ENCODE measurements at regions not wholly inside any gene's neighbourhood (a gene's known extent, or its start where the extent isn't known, plus 50 kb on each side); places are given as distances from the start of the nearest gene placed in this dataset.
"Not testable (repeated sequence)": the region's sequence is repeated elsewhere in the genome, so short reads cannot be mapped to it uniquely, and the experiment has no call there.

- 25% methylated on average over 1 of the region's 1 CpG for WGBS
- ATAC-seq (no peak), DNase-seq (no peak)
- Histone ChIP-seq H3K4me3 (ENCODE audit: low read length) (no peak overlapping the region), H3K9me3 (ENCODE audit: control insufficient read depth, low read length) (peaks cover 2% of the 10 kb centered on the region), H3K4me1 (ENCODE audit: control insufficient read depth, insufficient read depth, low read length) (no peaks in the 10 kb centered on the region), H3K27me3 (ENCODE audit: control insufficient read depth, insufficient read depth) (no peaks in the 10 kb centered on the region), H3K27ac (ENCODE audit: low read length) (no peak overlapping the region)
- intact Hi-C loops (cut with DNase I) = no loop called here
These were observed 299.4 kb downstream of the DNAJB9 start for GRCh38 chr7:108869070-108869469.

GRCh38 chr7:108875139-108875538, 305.5 kb downstream of the DNAJB9 start:
- Histone ChIP-seq H3K27me3 (ENCODE audit: control insufficient read depth, insufficient read depth) (no peaks in the 10 kb centered on the region), H3K4me3 (ENCODE audit: low read length) (no peak overlapping the region), H3K9me3 (ENCODE audit: control insufficient read depth, low read length) (peaks cover 2% of the 10 kb centered on the region), H3K27ac (ENCODE audit: low read length) (no peak overlapping the region), H3K4me1 (ENCODE audit: control insufficient read depth, insufficient read depth, low read length) (no peaks in the 10 kb centered on the region)
- ATAC-seq (no peak), DNase-seq (no peak)
- intact Hi-C loops (cut with DNase I) = no loop called here
- 58% methylated on average over 4 of the region's 4 CpGs for WGBS

GRCh38 chr7:108890862-108891261, 321.2 kb downstream of the DNAJB9 start:
- DNase-seq (no peak), ATAC-seq (no peak)
- no peak overlapping the region for H3K27ac ChIP-seq (ENCODE audit: low read length)
- no peaks in the 10 kb centered on the region for H3K9me3 ChIP-seq (ENCODE audit: control insufficient read depth, low read length)
- no peaks in the 10 kb centered on the region for H3K4me1 ChIP-seq (ENCODE audit: control insufficient read depth, insufficient read depth, low read length)
- no peak overlapping the region for H3K4me3 ChIP-seq (ENCODE audit: low read length)
- 72% methylated on average over 2 of the region's 2 CpGs for WGBS
- intact Hi-C loops (cut with DNase I) = no loop called here
- H3K27me3 ChIP-seq (ENCODE audit: control insufficient read depth, insufficient read depth) = no peaks in the 10 kb centered on the region

DNA sequence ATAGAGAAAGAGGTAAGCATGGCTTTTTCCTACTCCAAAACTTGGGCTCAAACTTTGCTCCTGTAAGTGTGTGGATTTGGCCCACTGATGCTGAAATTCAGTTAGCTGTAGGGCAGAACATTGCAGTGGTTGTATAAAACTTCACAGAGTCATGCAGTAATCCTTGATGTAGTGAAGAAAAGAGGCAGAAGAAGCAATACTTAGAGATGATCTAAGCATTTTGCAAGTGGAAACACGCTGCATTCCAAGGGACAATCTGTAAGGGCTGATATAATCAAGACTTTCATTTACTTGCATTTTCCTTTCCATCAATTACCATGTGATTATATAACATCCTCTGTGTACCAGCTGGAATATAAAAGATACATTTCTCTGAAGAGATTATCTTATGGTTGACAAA, 338.8 kb downstream of the DNAJB9 start:
- intact Hi-C loops (cut with DNase I) = no loop called here
- no peak for ATAC-seq
- 58% methylated on average over 1 of the region's 1 CpG for WGBS

GRCh38 chr7:108911016-108911415, 341.3 kb downstream of the DNAJB9 start:
- no peak overlapping the region for H3K27ac ChIP-seq (ENCODE audit: low read length)
- ATAC-seq = no peak
- H3K4me3 ChIP-seq (ENCODE audit: low read length) = no peak overlapping the region
- intact Hi-C loops (cut with DNase I) = no loop called here
- no peaks in the 10 kb centered on the region for H3K9me3 ChIP-seq (ENCODE audit: control insufficient read depth, low read length)
- no peak for DNase-seq
- no peaks in the 10 kb centered on the region for H3K4me1 ChIP-seq (ENCODE audit: control insufficient read depth, insufficient read depth, low read length)
- H3K27me3 ChIP-seq (ENCODE audit: control insufficient read depth, insufficient read depth) = no peaks in the 10 kb centered on the region
- 94% methylated on average over 1 of the region's 1 CpG for WGBS

More for the DNA sequence above, 338.8 kb downstream of the DNAJB9 start:
- H3K27ac ChIP-seq (ENCODE audit: low read length) = no peak overlapping the region
- no peak overlapping the region for H3K4me3 ChIP-seq (ENCODE audit: low read length)
- H3K9me3 ChIP-seq (ENCODE audit: control insufficient read depth, low read length) = no peaks in the 10 kb centered on the region
- H3K4me1 ChIP-seq (ENCODE audit: control insufficient read depth, insufficient read depth, low read length) = no peaks in the 10 kb centered on the region
- DNase-seq = no peak
- H3K27me3 ChIP-seq (ENCODE audit: control insufficient read depth, insufficient read depth) = no peaks in the 10 kb centered on the region

- H3K27me3 ChIP-seq (ENCODE audit: control insufficient read depth, insufficient read depth) = no peaks in the 10 kb centered on the region
- intact Hi-C loops (cut with DNase I) = no loop called here
- no peaks in the 10 kb centered on the region for H3K9me3 ChIP-seq (ENCODE audit: control insufficient read depth, low read length)
- no peak overlapping the region for H3K4me3 ChIP-seq (ENCODE audit: low read length)
- no peak overlapping the region for H3K27ac ChIP-seq (ENCODE audit: low read length)
- DNase-seq (no peak), ATAC-seq (no peak)
- 70% methylated on average over 1 of the region's 1 CpG for WGBS
- H3K4me1 ChIP-seq (ENCODE audit: control insufficient read depth, insufficient read depth, low read length) = no peaks in the 10 kb centered on the region
These were observed 350.8 kb downstream of the DNAJB9 start for GRCh38 chr7:108920490-108920889.

GRCh38 chr7:108943048-108943447, 373.4 kb downstream of the DNAJB9 start:
- intact Hi-C loops (cut with DNase I); ATAC-seq; H3K9me3 ChIP-seq (ENCODE audit: control insufficient read depth, low read length); H3K27ac ChIP-seq (ENCODE audit: low read length); H3K4me3 ChIP-seq (ENCODE audit: low read length); H3K27me3 ChIP-seq (ENCODE audit: control insufficient read depth, insufficient read depth); H3K4me1 ChIP-seq (ENCODE audit: control insufficient read depth, insufficient read depth, low read length): not testable (repeated sequence)
- peak in 1 of 3 donors; percentile 7 for DNase-seq
- 91% methylated on average over 14 of the region's 14 CpGs for WGBS

DNA sequence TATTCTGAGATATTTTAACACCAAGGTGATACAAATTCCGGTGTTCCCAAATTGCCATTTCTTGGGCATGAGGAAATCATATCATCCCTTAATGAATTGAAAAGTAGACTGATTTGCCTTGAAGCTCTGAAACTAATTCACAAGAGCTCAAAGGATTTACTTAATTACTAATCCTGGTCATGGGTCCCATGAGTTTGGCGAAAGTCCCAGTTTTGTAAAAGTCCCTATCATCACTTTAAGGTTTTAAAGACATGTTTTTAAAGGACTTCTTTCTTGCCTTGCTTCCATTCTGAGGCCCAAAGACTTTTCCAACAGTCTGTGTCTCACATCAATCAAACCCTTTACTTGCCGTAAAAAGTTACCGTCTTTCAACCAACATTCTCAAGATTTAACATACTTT, 377.9 kb downstream of the DNAJB9 start:
- DNase-seq (no peak), ATAC-seq (no peak)
- Histone ChIP-seq H3K4me3 (ENCODE audit: low read length) (no peak overlapping the region), H3K27me3 (ENCODE audit: control insufficient read depth, insufficient read depth) (no peaks in the 10 kb centered on the region), H3K9me3 (ENCODE audit: control insufficient read depth, low read length) (no peaks in the 10 kb centered on the region), H3K4me1 (ENCODE audit: control insufficient read depth, insufficient read depth, low read length) (no peaks in the 10 kb centered on the region), H3K27ac (ENCODE audit: low read length) (no peak overlapping the region)
- 71% methylated on average over 4 of the region's 4 CpGs for WGBS
- intact Hi-C loops (cut with DNase I) = no loop called here

GRCh38 chr7:108972004-108972403, 402.3 kb downstream of the DNAJB9 start:
- DNase-seq (no peak), ATAC-seq (no peak)
- Histone ChIP-seq H3K4me1 (ENCODE audit: control insufficient read depth, insufficient read depth, low read length) (no peaks in the 10 kb centered on the region), H3K9me3 (ENCODE audit: control insufficient read depth, low read length) (no peaks in the 10 kb centered on the region), H3K27ac (ENCODE audit: low read length) (no peak overlapping the region), H3K27me3 (ENCODE audit: control insufficient read depth, insufficient read depth) (no peaks in the 10 kb centered on the region), H3K4me3 (ENCODE audit: low read length) (no peak overlapping the region)
- 62% methylated on average over 2 of the region's 2 CpGs for WGBS
- intact Hi-C loops (cut with DNase I) = no loop called here

DNA sequence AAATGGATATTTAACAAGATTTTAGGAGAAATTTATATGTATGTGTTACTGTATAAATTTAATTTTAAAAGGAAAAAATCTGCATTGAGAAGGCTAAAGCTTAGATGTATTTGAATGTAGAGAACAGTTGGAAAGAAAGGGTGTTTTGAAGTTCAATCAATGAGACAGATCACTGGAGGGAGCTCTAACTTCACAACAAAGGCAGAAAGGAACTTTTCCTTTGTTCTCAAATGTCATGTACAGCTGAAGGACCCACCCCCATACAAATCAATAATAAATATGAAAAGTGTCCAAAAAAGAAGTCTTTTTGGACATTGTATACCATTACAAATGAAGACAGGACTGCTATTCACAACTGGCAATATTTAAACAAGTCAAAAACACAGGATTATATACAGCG, 403.4 kb downstream of the DNAJB9 start:
- Histone ChIP-seq H3K27ac (ENCODE audit: low read length) (no peak overlapping the region), H3K27me3 (ENCODE audit: control insufficient read depth, insufficient read depth) (no peaks in the 10 kb centered on the region), H3K9me3 (ENCODE audit: control insufficient read depth, low read length) (no peaks in the 10 kb centered on the region), H3K4me1 (ENCODE audit: control insufficient read depth, insufficient read depth, low read length) (no peaks in the 10 kb centered on the region), H3K4me3 (ENCODE audit: low read length) (no peak overlapping the region)
- DNase-seq (no peak), ATAC-seq (no peak)
- intact Hi-C loops (cut with DNase I) = no loop called here
- 95% methylated on average over 1 of the region's 1 CpG for WGBS

GRCh38 chr7:108974641-108975040, 405.0 kb downstream of the DNAJB9 start:
- no peak overlapping the region for H3K4me3 ChIP-seq (ENCODE audit: low read length)
- no peaks in the 10 kb centered on the region for H3K4me1 ChIP-seq (ENCODE audit: control insufficient read depth, insufficient read depth, low read length)
- intact Hi-C loops (cut with DNase I) = no loop called here
- H3K27me3 ChIP-seq (ENCODE audit: control insufficient read depth, insufficient read depth) = no peaks in the 10 kb centered on the region
- 51% methylated on average over 1 of the region's 1 CpG for WGBS
- no peak for DNase-seq
- no peaks in the 10 kb centered on the region for H3K9me3 ChIP-seq (ENCODE audit: control insufficient read depth, low read length)
- ATAC-seq = no peak
- H3K27ac ChIP-seq (ENCODE audit: low read length) = no peak overlapping the region

GRCh38 chr7:108985037-108985436, 415.4 kb downstream of the DNAJB9 start:
- no peaks in the 10 kb centered on the region for H3K27me3 ChIP-seq (ENCODE audit: control insufficient read depth, insufficient read depth)
- no peaks in the 10 kb centered on the region for H3K9me3 ChIP-seq (ENCODE audit: control insufficient read depth, low read length)
- no peak overlapping the region for H3K4me3 ChIP-seq (ENCODE audit: low read length)
- no peak overlapping the region for H3K27ac ChIP-seq (ENCODE audit: low read length)
- WGBS = 64% methylated on average over 3 of the region's 3 CpGs
- ATAC-seq (no peak), DNase-seq (no peak)
- intact Hi-C loops (cut with DNase I) = no loop called here
- H3K4me1 ChIP-seq (ENCODE audit: control insufficient read depth, insufficient read depth, low read length) = no peaks in the 10 kb centered on the region
